ENCODE measurements at regions not wholly inside any gene's neighbourhood (a gene's known extent, or its start where the extent isn't known, plus 50 kb on each side); places are given as distances from the start of the nearest gene placed in this dataset.

DNA sequence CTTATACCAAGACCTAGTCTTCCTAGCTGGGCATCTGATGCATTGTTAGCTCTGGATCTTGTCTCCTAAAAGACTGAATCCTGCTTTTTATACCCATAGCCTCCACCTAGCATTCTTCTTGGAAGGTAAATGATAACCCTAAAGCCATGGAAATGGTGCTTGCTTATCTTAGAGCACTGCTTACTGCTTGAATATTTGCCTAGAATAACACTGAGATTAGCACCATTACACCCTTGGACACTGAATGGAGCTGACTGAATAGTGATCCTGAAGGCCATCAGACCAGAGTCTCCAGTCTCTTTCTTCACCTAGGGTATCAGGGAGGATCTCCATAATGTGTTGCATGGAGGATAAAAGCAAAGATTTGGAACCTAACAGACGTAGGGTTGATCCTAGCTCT is 50.3 kb upstream of the UGP2 start:
- Histone ChIP-seq H3K27me3 (no peaks in the 10 kb centered on the region), H3K4me1 (peaks cover 18% of the 10 kb centered on the region), H3K27ac (no peak overlapping the region), H3K9me3 (no peaks in the 10 kb centered on the region), H3K4me3 (no peak overlapping the region), H3K36me3 (no peaks in the 10 kb centered on the region)
- TF ChIP-seq EP300 (IDR thresholded peaks at IDR 0.05) (no peak), POLR2AphosphoS5 (IDR thresholded peaks at IDR 0.05) (no peak), POLR2A (IDR thresholded peaks at IDR 0.05) (no peak)
- TF ChIP-seq, protein P1, sequence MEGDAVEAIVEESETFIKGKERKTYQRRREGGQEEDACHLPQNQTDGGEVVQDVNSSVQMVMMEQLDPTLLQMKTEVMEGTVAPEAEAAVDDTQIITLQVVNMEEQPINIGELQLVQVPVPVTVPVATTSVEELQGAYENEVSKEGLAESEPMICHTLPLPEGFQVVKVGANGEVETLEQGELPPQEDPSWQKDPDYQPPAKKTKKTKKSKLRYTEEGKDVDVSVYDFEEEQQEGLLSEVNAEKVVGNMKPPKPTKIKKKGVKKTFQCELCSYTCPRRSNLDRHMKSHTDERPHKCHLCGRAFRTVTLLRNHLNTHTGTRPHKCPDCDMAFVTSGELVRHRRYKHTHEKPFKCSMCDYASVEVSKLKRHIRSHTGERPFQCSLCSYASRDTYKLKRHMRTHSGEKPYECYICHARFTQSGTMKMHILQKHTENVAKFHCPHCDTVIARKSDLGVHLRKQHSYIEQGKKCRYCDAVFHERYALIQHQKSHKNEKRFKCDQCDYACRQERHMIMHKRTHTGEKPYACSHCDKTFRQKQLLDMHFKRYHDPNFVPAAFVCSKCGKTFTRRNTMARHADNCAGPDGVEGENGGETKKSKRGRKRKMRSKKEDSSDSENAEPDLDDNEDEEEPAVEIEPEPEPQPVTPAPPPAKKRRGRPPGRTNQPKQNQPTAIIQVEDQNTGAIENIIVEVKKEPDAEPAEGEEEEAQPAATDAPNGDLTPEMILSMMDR (IDR thresholded peaks at IDR 0.05): no peak
- 96% methylated on average over 1 of the region's 1 CpG for WGBS
- no peak for DNase-seq (ENCODE audit: low spot score in 2 of 2)

Measured in suprapubic skin (tissue), 4 donors.